G401 (cell line): ENCODE measurements at regions not wholly inside any gene's neighbourhood (a gene's known extent, or its start where the extent isn't known, plus 50 kb on each side); places are given as distances from the start of the nearest gene placed in this dataset.
"Not testable (repeated sequence)": the region's sequence is repeated elsewhere in the genome, so short reads cannot be mapped to it uniquely, and the experiment has no call there.

Source experiments
- DNase-seq: peaks from one replicate; pipeline ENCODE4 v3.0.0-alpha.2; 2015; ENCODE audit warnings: low spot score
- in situ Hi-C: cut with HindIII; loops from 2 replicates; pipeline ENCODE4 v1.10.0; 2016; ENCODE audit warnings: low sequenced_read_pairs, mixed read lengths

GRCh38 chr3:25844891-25845290 lies 55.0 kb downstream of the OXSM start:
- in situ Hi-C loops: no loop called here
- DNase-seq: no peak

GRCh38 chr3:25846282-25846681 lies 56.4 kb downstream of the OXSM start:
- in situ Hi-C loops: no loop called here
- no peak for DNase-seq

GRCh38 chr3:25849091-25849490 lies 59.2 kb downstream of the OXSM start:
- DNase-seq: no peak
- in situ Hi-C loops: no loop called here

- in situ Hi-C loops: no loop called here
- DNase-seq: no peak
These were observed 59.9 kb downstream of the OXSM start for GRCh38 chr3:25849641-25850385.

- DNase-seq, in situ Hi-C loops: not testable (repeated sequence)
These were observed 61.9 kb downstream of the OXSM start for GRCh38 chr3:25851693-25852259.

GRCh38 chr3:25854214-25854613 lies 64.3 kb downstream of the OXSM start:
- in situ Hi-C loops: no loop called here
- DNase-seq: no peak

GRCh38 chr3:25854635-25855034 lies 64.7 kb downstream of the OXSM start:
- in situ Hi-C loops: no loop called here
- DNase-seq: no peak

- no peak for DNase-seq
- in situ Hi-C loops: no loop called here
These were observed 65.4 kb downstream of the OXSM start for GRCh38 chr3:25855266-25855784.

GRCh38 chr3:25856902-25857518 lies 67.1 kb downstream of the OXSM start:
- in situ Hi-C loops: no loop called here
- DNase-seq: no peak

- DNase-seq: no peak
- in situ Hi-C loops: no loop called here
These were observed 71.7 kb downstream of the OXSM start for GRCh38 chr3:25861566-25861965.

- in situ Hi-C loops: no loop called here
- DNase-seq: no peak
These were observed 73.1 kb downstream of the OXSM start for GRCh38 chr3:25863011-25863415.

GRCh38 chr3:25863416-25863959 lies 73.6 kb downstream of the OXSM start:
- in situ Hi-C loops: no loop called here
- no peak for DNase-seq

GRCh38 chr3:25870452-25870851 lies 80.6 kb downstream of the OXSM start:
- no peak for DNase-seq
- in situ Hi-C loops: no loop called here

- DNase-seq: no peak
- in situ Hi-C loops: no loop called here
These were observed 82.4 kb downstream of the OXSM start for GRCh38 chr3:25872200-25872877.

- DNase-seq: no peak
- in situ Hi-C loops: no loop called here
These were observed 93.6 kb downstream of the OXSM start for GRCh38 chr3:25883492-25883891.

- no peak for DNase-seq
- in situ Hi-C loops: no loop called here
These were observed 95.1 kb downstream of the OXSM start for GRCh38 chr3:25884981-25885380.

GRCh38 chr3:25885544-25885943 lies 95.7 kb downstream of the OXSM start:
- in situ Hi-C loops: no loop called here
- no peak for DNase-seq

GRCh38 chr3:25887907-25888306 lies 98.0 kb downstream of the OXSM start:
- no peak for DNase-seq
- in situ Hi-C loops: no loop called here

GRCh38 chr3:25888892-25889524 lies 99.1 kb downstream of the OXSM start:
- in situ Hi-C loops: no loop called here
- DNase-seq: no peak
